ENCODE measurements at regions not wholly inside any gene's neighbourhood (a gene's known extent, or its start where the extent isn't known, plus 50 kb on each side); places are given as distances from the start of the nearest gene placed in this dataset.

DNA sequence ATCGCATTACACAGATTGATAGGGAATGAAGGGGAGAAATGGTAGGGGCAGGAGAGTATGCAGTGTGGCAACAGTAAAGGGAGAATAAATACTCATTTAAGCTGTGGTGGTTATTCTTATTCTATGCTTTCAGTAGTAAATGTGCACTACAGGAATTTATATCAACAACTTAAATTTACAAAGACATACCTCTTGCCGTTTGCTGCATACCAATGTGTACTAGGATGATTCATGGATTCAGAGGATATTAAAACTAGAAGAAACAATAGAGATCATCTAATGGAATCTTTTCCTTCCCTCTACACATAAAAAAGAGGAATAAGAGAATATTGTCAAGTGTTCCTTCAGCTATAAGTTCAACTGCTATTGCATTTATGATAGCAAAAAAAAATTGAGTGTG is 103.3 kb upstream of the RASA1 start:
- no peak overlapping the region for H3K4me3 ChIP-seq (ENCODE audit: low read depth, low read length)
- TF ChIP-seq, protein P1, sequence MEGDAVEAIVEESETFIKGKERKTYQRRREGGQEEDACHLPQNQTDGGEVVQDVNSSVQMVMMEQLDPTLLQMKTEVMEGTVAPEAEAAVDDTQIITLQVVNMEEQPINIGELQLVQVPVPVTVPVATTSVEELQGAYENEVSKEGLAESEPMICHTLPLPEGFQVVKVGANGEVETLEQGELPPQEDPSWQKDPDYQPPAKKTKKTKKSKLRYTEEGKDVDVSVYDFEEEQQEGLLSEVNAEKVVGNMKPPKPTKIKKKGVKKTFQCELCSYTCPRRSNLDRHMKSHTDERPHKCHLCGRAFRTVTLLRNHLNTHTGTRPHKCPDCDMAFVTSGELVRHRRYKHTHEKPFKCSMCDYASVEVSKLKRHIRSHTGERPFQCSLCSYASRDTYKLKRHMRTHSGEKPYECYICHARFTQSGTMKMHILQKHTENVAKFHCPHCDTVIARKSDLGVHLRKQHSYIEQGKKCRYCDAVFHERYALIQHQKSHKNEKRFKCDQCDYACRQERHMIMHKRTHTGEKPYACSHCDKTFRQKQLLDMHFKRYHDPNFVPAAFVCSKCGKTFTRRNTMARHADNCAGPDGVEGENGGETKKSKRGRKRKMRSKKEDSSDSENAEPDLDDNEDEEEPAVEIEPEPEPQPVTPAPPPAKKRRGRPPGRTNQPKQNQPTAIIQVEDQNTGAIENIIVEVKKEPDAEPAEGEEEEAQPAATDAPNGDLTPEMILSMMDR (IDR thresholded peaks at IDR 0.05; ENCODE audit: low read depth, low read length, missing control alignments), result no peak
- DNase-seq (ENCODE audit: low read depth), result no peak

DNA sequence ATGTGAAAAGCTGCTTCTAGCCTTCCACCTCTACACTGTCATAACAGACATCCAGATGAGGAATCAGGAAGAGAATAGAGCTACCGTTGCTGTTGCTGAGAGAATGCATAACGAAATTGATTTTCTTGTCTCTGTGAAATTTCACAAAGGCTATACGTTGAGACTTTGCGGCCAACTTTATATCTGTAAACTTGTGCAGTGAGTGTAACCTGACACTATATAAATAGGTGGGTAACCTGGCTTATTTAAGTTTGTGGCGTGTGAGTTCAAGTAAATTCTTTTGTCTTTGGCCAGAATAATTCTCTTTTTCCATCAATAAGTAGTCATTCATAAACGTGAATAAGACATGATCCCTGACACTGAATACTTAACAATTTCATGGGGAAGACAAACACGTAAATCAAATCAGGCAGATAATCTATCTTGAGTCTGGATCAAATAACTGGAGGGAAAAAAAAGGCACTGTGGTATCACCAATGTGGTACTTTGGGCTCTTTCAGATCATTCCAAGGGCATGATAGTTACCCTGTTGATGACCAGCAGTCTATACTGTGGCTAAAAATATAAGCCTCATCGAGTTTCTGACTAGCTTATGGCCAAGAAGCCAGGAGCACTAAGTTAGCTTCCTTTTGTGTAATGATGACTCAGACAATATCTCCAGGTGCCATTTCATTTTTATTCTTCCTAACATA is 98.2 kb upstream of the RASA1 start:
- DNase-seq (ENCODE audit: low read depth), result no peak
- H3K4me3 ChIP-seq (ENCODE audit: low read depth, low read length), result no peak overlapping the region
- TF ChIP-seq, protein P1 (IDR thresholded peaks at IDR 0.05; ENCODE audit: low read depth, low read length, missing control alignments), result no peak

DNA sequence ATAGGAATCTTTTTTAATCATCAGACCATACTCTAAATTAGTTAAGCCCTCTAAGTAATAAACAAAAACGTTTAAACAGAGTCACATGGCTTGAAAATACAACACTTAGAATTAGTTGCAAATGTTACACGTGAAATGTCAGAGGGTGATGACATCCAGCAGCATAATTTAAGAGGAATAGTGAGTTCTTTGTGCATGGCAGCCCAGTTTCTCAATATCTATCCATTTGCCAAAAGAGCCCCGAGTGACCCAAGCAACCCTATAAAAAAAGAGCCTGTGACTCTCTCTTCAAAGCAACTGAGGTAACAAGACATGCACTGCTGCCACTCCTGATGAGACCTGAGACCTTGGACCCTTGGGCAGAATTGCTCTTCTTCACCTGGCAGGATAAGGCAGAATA is 96.9 kb upstream of the RASA1 start:
- TF ChIP-seq, protein P1 (IDR thresholded peaks at IDR 0.05; ENCODE audit: low read depth, low read length, missing control alignments), result no peak
- no peak for DNase-seq (ENCODE audit: low read depth)

DNA sequence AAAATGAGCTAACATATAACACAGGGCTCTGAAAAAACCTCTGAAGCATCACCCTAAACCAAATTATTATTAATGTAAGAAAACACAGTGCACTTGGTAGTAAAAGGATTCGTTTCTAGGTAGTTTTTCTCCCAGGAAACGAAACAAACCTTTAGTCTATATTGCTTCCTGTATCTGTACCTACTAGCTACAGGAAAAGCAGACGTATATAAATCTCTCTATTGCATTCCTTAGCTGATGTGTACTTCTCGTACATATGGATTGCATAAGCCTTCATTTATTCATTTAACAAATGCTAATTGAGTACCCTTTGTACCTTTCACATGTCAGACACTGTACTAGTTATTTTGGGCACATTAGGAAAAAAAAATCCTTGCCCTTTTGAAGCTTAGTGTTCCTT is 85.0 kb upstream of the RASA1 start:
- TF ChIP-seq, protein P1 (IDR thresholded peaks at IDR 0.05; ENCODE audit: low read depth, low read length, missing control alignments), result no peak
- DNase-seq (ENCODE audit: low read depth), result no peak
- no peak overlapping the region for H3K4me3 ChIP-seq (ENCODE audit: low read depth, low read length)

More for the DNA sequence above, 96.9 kb upstream of the RASA1 start:
- no peak overlapping the region for H3K4me3 ChIP-seq (ENCODE audit: low read depth, low read length)

DNA sequence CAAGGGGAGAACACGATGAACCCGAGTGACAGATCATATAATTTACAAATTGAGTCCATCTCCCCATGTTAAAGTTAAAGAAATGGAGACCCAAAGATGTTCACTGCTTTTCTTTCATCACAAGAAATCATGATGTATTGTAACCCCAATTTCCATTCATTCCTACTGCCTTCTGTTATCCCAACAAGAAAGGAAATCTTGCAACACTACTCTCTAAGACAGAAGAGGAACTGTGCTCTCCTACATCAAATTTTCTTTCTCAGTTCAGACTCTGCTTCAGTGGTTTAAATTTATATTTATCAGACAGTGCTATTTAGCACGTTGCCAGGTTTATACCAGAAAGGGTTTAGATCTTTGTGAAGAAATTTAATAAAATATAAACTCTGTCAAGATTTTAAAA is 83.8 kb upstream of the RASA1 start:
- TF ChIP-seq, protein P1 (IDR thresholded peaks at IDR 0.05; ENCODE audit: low read depth, low read length, missing control alignments), result no peak
- no peak overlapping the region for H3K4me3 ChIP-seq (ENCODE audit: low read depth, low read length)
- DNase-seq (ENCODE audit: low read depth), result no peak

DNA sequence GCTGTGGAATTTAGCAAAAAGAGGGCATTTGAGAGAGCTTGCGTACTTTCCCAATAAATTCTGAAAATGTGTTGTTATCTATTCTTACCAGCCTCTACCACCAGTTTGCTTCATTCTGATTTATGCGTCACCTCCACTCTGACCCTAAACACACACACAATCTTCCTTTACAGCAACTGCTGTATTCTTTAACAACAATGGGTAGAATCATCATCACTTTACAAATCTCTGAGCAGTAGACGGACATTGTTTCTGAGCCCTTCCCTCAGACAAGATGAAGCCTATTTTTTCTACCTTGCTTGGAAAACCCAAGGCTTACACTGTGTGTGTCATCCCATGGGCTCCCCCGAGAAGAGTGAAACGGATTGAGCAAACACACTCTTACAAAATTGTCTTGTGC is 83.1 kb upstream of the RASA1 start:
- no peak for DNase-seq (ENCODE audit: low read depth)
- no peak overlapping the region for H3K4me3 ChIP-seq (ENCODE audit: low read depth, low read length)
- TF ChIP-seq, protein P1 (IDR thresholded peaks at IDR 0.05; ENCODE audit: low read depth, low read length, missing control alignments), result no peak

DNA sequence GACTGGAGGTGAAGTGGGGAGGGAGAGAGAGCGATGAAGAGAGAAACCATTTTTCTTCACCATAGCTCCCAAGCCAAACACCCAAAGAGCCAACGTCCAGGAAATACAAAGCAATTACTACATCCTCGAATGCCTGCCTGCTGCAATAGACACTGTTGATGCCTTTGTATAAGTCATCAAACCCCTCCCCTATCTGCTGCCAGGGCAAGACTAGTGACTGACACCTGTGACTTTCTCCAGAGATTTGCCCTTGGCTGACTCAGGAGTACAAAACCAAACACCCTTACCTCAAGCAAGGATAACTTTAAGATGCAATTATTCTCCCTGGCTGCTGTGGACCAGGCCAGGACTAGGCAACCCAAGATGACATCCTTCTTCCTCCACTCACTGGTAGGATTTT is 81.8 kb upstream of the RASA1 start:
- H3K4me3 ChIP-seq (ENCODE audit: low read depth, low read length), result no peak overlapping the region
- TF ChIP-seq, protein P1 (IDR thresholded peaks at IDR 0.05; ENCODE audit: low read depth, low read length, missing control alignments), result no peak
- no peak for DNase-seq (ENCODE audit: low read depth)

All from GM12864 (cell line).